ENCODE measurements at regions not wholly inside any gene's neighbourhood (a gene's known extent, or its start where the extent isn't known, plus 50 kb on each side); places are given as distances from the start of the nearest gene placed in this dataset.

- Histone ChIP-seq H3K27ac (no peak overlapping the region), H3K4me1 (no peaks in the 10 kb centered on the region), H3K27me3 (no peaks in the 10 kb centered on the region), H3K9me3 (no peaks in the 10 kb centered on the region), H3K4me3 (no peak overlapping the region), H3K36me3 (no peaks in the 10 kb centered on the region)
- DNase-seq (ENCODE audit: extremely low spot score in 2 of 2) = no peak
- intact Hi-C loops (cut with DNase I) = no loop called here
- TF ChIP-seq POLR2A (IDR thresholded peaks at IDR 0.05) (no peak), POLR2AphosphoS5 (IDR thresholded peaks at IDR 0.05; ENCODE audit: insufficient read depth in 1 of 2, low read depth in 1 of 2) (no peak), CTCF (IDR thresholded peaks at IDR 0.05) (no peak)
These were observed 324.2 kb downstream of the ANTXR2 start for GRCh38 chr4:79748835-79749234.

GRCh38 chr4:79747252-79747651 lies 325.8 kb downstream of the ANTXR2 start:
- H3K36me3 ChIP-seq = no peaks in the 10 kb centered on the region
- no peak for DNase-seq (ENCODE audit: extremely low spot score in 2 of 2)
- intact Hi-C loops (cut with DNase I) = no loop called here
- no peak for TF ChIP-seq CTCF (IDR thresholded peaks at IDR 0.05)
- TF ChIP-seq POLR2AphosphoS5 (IDR thresholded peaks at IDR 0.05; ENCODE audit: insufficient read depth in 1 of 2, low read depth in 1 of 2) = no peak
- TF ChIP-seq POLR2A (IDR thresholded peaks at IDR 0.05) = no peak
- no peaks in the 10 kb centered on the region for H3K4me1 ChIP-seq
- no peak overlapping the region for H3K27ac ChIP-seq
- no peaks in the 10 kb centered on the region for H3K9me3 ChIP-seq
- H3K27me3 ChIP-seq = no peaks in the 10 kb centered on the region
- H3K4me3 ChIP-seq = no peak overlapping the region

GRCh38 chr4:79743014-79743413 lies 330.0 kb downstream of the ANTXR2 start:
- intact Hi-C loops (cut with DNase I) = no loop called here
- Histone ChIP-seq H3K4me3 (no peak overlapping the region), H3K27ac (no peak overlapping the region), H3K9me3 (no peaks in the 10 kb centered on the region), H3K36me3 (no peaks in the 10 kb centered on the region), H3K4me1 (no peaks in the 10 kb centered on the region), H3K27me3 (no peaks in the 10 kb centered on the region)
- no peak for TF ChIP-seq POLR2AphosphoS5 (IDR thresholded peaks at IDR 0.05; ENCODE audit: insufficient read depth in 1 of 2, low read depth in 1 of 2)
- DNase-seq (ENCODE audit: extremely low spot score in 2 of 2) = no peak

GRCh38 chr4:79739912-79740311 lies 331.9 kb upstream of the GK2 start:
- no peak overlapping the region for H3K27ac ChIP-seq
- no peak for DNase-seq (ENCODE audit: extremely low spot score in 2 of 2)
- no peak overlapping the region for H3K4me3 ChIP-seq
- no peaks in the 10 kb centered on the region for H3K36me3 ChIP-seq
- H3K4me1 ChIP-seq = no peaks in the 10 kb centered on the region
- TF ChIP-seq POLR2AphosphoS5 (IDR thresholded peaks at IDR 0.05; ENCODE audit: insufficient read depth in 1 of 2, low read depth in 1 of 2) (no peak), CTCF (IDR thresholded peaks at IDR 0.05) (no peak), POLR2A (IDR thresholded peaks at IDR 0.05) (no peak)
- intact Hi-C loops (cut with DNase I) = no loop called here
- H3K9me3 ChIP-seq = no peaks in the 10 kb centered on the region
- H3K27me3 ChIP-seq = no peaks in the 10 kb centered on the region

GRCh38 chr4:79723507-79723906 lies 315.5 kb upstream of the GK2 start:
- no peaks in the 10 kb centered on the region for H3K4me1 ChIP-seq
- no peak for DNase-seq (ENCODE audit: extremely low spot score in 2 of 2)
- H3K27ac ChIP-seq = no peak overlapping the region
- no peak overlapping the region for H3K4me3 ChIP-seq
- H3K36me3 ChIP-seq = no peaks in the 10 kb centered on the region
- no peaks in the 10 kb centered on the region for H3K9me3 ChIP-seq
- no peak for TF ChIP-seq POLR2A (IDR thresholded peaks at IDR 0.05)
- TF ChIP-seq CTCF (IDR thresholded peaks at IDR 0.05) = no peak
- TF ChIP-seq POLR2AphosphoS5 (IDR thresholded peaks at IDR 0.05; ENCODE audit: insufficient read depth in 1 of 2, low read depth in 1 of 2) = no peak
- no peaks in the 10 kb centered on the region for H3K27me3 ChIP-seq
- intact Hi-C loops (cut with DNase I) = no loop called here

- no peaks in the 10 kb centered on the region for H3K9me3 ChIP-seq
- TF ChIP-seq POLR2AphosphoS5 (IDR thresholded peaks at IDR 0.05; ENCODE audit: insufficient read depth in 1 of 2, low read depth in 1 of 2) = no peak
- TF ChIP-seq CTCF (IDR thresholded peaks at IDR 0.05) = no peak
- TF ChIP-seq POLR2A (IDR thresholded peaks at IDR 0.05) = no peak
- H3K4me1 ChIP-seq = no peaks in the 10 kb centered on the region
- H3K36me3 ChIP-seq = no peaks in the 10 kb centered on the region
- no peak overlapping the region for H3K27ac ChIP-seq
- no peak overlapping the region for H3K4me3 ChIP-seq
- no peak for DNase-seq (ENCODE audit: extremely low spot score in 2 of 2)
- intact Hi-C loops (cut with DNase I) = no loop called here
- H3K27me3 ChIP-seq = no peaks in the 10 kb centered on the region
These were observed 292.3 kb upstream of the GK2 start for GRCh38 chr4:79700356-79700755.
